ENCODE measurements at regions not wholly inside any gene's neighbourhood (a gene's known extent, or its start where the extent isn't known, plus 50 kb on each side); places are given as distances from the start of the nearest gene placed in this dataset.
"Not testable (repeated sequence)": the region's sequence is repeated elsewhere in the genome, so short reads cannot be mapped to it uniquely, and the experiment has no call there.

GRCh38 chr1:157460381-157460780 is 91.9 kb downstream of the FCRL5 start:
- DNase-seq: no peak

DNA sequence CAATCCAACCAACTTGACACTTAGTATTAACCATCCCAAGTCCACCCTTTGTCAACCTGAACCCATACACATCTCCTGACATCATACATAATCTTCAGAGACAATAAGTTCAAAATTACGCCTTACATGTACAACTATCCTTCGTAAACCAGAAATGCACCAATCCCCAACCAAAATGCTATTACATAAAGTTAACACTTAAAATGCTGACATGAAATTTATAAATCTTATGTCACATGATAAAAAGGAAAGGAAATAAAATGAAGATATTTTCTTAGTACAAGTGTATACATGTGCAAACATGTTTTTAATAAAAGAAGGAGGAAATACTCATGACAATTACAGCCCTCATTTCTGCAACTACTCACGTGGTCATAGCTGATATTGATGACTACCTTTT is 95.0 kb downstream of the FCRL5 start:
- DNase-seq: no peak

DNA sequence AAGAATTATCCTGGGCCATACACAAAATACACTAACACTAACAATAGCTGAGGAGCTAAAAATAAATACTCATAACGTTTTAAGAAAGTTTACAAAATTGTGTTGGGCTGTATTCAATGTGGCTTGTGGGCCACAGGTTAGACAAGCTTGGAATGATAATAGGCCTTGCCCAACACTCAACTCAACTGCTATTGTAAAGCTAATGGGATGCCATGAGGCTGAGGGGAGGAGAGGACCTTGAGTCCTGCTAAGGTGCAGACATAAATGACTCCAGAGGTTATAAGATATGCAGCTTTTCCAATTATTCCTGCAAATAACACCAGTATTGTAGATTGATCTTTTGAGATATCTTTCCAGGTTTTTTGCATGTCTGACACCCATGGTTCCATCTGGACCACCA is 97.0 kb downstream of the FCRL5 start:
- no peak for DNase-seq

DNA sequence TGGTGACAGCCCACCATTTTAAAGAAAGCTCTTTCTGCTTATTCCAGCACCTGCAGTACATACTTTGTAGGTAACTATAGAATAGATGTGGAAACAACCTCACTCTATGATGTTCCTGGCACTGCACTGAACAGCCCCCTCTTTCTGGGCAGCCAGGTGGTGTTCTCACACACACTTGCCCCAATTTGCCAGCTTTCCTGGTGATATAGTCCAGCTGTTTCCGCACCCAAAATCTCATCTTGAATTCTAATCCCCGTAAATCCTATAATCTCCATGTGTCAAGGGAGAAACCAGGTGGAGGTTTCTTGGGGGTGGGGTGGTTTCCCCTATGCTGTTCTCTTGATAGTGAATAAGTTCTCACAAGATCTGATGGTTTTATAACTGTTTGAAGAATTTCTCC is 102.2 kb downstream of the FCRL5 start:
- DNase-seq: no peak

- DNase-seq: no peak
These were observed 103.7 kb downstream of the FCRL5 start for GRCh38 chr1:157448636-157449035.

DNA sequence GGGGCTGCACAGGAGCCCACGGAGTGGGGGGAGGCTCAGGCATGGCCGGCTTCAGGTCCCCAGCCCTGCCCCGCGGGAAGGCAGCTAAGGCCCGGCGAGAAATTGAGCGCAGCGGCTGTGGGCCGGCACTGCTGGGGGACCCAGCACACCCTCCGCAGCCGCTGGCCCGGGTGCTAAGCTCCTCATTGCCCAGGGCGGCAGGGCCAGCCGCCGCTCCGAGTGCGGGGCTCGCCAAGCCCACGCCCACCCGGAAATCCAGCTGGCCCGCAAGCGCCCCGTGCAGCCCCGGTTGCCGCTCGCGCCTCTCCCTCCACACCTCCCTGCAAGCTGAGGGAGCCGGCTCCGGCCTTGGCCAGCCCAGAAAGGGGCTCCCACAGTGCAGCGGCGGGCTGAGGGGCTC is 106.0 kb downstream of the FCRL5 start:
- DNase-seq: not testable (repeated sequence)

DNA sequence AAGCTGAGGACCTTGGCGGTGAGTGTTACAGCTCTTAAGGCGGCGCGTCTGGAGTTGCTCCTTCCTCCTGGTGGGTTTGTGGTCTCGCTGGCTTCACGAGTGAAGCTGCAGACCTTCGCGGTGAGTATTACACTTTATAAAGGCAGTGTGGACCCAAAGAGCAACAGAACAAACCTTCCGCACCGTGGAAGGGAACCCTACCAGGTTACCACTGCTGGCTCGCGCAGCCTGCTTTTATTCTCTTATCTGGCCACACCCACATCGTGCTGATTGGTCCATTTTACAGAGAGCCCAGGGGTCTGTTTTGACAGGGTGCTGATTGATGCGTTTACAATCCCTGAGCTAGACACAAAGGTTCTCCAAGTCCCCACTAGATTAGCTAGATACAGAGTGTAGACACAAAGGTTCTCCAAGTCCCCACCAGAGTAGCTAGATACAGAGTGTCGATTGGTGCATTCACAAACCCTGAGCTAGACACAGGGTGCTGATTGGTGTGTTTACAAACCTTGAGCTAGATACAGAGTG is 106.6 kb downstream of the FCRL5 start:
- not testable (repeated sequence) for DNase-seq

DNA sequence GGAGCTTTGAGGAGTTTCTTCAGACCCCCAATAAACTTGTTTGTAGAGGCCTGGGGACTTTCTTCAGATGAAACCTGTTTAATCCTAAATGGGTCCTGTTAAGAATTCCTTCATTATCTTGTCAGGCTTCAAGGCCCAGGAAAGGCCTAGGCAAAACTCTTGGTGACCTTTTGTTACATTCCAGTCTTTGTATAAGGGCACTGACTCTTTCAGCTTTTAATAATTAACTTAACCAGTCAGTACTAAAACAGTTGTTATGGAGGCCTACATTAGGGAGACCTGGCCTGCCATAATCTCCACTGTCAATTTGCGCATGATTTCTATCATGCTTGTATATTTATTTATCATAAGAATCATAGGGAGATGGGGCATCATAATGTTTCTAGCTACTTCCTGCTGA is 110.2 kb downstream of the FCRL5 start:
- no peak for DNase-seq

DNA sequence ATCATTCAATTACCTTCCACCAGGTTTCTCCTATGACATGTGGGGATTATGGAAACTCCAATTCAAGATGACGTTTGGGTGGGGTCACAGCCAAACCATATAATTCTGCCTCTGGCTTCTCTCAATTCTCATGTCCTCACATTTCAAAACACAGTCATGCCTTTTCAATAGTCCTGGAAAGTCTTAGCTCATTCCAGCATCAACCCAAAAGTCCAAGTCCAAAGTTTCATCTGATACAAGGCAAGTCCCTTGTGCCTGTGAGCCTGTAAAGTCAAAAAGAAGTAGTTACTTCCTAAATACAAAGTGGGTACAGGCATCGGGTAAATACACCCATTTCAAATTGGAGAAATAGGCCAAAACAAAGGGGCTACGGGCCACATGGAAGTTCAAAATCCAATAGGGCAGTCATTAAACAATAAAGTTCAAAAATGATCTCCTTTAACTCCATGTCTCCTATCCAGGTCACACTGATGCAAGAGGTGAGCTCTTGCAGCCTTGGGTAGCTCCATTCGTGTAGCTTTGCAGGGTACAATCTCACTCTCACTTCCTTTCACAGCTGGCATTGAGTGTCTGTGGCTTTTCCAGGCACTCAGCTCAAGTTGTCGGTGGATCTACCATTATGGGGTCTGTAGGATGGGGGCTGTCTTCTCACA is 112.9 kb downstream of the FCRL5 start:
- DNase-seq: no peak

GRCh38 chr1:157438613-157439012 is 113.7 kb downstream of the FCRL5 start:
- DNase-seq: no peak

- peak; percentile 21 for DNase-seq
These were observed 114.2 kb downstream of the FCRL5 start for GRCh38 chr1:157438146-157438545.

GRCh38 chr1:157437296-157437695 is 115.0 kb downstream of the FCRL5 start:
- no peak for DNase-seq

GRCh38 chr1:157431751-157432150 is 120.6 kb downstream of the FCRL5 start:
- DNase-seq: peak; percentile 35

DNA sequence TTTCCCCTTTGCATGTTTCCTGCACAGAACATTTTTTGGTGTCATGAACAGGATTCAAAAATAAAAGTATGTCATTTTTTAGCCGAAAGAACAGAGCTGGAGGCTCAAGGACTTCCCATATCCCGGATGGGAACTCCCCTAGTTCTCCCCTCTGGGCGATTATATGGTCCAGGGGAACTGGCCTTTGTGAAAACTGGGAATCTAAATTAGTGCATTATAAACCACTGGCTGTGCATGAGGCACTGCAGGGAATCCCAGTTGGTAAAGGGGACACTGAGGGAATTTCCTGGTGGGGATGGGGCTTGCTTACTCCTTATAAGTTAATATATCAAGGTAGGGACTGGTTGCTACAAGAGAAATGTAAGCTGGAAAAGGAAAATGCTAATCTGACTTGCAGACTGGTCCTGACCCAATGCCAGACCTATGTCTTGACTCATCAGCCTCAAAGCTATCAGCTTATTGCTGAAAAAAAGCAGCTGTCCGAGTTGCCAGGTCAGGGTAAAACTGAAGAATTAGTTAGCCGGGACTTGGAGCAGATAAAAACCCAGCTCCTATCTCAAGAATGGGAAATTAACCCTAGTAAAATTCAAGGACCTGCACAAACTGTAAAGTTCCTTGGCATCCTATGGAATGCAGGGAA is 122.6 kb downstream of the FCRL5 start:
- DNase-seq: no peak

DNA sequence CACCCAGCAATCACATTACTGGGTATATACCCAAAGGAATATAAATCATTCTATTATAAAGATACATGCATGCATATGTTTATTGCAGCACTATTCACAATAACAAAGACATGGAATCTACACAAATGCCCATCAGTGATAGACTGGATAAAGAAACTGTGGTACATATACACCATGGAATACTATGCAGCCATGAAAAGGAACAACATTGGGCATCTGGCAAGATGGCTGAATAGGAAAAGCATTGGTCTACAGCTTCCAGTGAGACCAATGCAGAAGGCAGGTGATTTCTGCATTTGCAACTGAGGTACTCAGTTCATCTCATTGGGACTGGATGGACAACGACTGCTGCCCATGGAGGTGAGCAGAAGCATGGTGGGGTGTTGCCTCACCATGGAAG is 128.6 kb downstream of the FCRL5 start:
- DNase-seq: not testable (repeated sequence)

GRCh38 chr1:157419845-157420542 is 132.3 kb downstream of the FCRL5 start:
- no peak for DNase-seq

GRCh38 chr1:157418659-157419058 is 133.7 kb downstream of the FCRL5 start:
- DNase-seq: no peak

GRCh38 chr1:157418231-157418630 is 134.1 kb downstream of the FCRL5 start:
- DNase-seq: no peak

- no peak for DNase-seq
These were observed 136.7 kb downstream of the FCRL5 start for GRCh38 chr1:157415661-157416060.

GRCh38 chr1:157412308-157412707 is 140.0 kb downstream of the FCRL5 start:
- DNase-seq: no peak

GRCh38 chr1:157411769-157412168 is 140.5 kb downstream of the FCRL5 start:
- DNase-seq: no peak

DNA sequence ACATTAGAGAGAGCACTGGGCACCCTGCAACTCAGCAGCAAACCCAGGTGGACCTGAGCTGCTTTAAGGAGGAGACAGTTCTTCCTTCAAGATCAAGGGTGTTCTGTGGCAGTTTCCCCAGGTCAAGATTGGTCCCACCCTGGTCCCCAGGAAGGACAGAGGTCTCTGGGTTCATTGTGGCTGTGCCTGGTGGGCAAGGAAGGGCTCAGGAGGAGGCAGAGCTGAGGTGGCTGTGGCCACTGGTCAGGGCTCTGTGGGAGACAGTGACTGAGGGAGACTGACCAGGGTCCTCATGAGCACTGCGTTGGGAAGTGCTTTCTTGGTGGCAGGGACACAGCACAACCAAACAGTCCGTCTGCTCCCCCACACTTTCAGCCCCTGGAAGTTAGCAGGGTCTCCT is 141.3 kb downstream of the FCRL5 start:
- no peak for DNase-seq

DNA sequence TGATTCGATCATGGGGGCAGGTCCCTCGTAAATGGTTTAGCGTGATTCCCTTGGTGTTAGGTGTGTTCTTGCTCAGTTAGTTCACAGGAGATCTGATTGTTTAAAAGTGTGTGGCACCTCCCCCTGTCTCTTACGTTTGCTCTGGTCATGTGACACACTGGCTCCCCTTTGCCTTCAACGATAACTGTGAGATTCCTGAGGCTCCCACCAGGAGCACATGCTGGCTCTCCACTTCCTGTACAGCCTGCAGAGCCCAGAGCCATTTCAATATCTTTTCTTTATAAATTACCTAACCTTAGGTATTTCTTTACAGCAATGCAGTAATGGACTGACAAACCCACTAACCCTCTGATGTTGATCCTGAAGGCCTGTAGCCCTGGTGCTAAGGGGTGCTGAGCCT is 141.9 kb downstream of the FCRL5 start:
- DNase-seq: no peak

GRCh38 chr1:157409927-157410326 is 142.4 kb downstream of the FCRL5 start:
- DNase-seq: no peak
